Lower leg skin (tissue), 3 donors: ENCODE measurements at regions not wholly inside any gene's neighbourhood (a gene's known extent, or its start where the extent isn't known, plus 50 kb on each side); places are given as distances from the start of the nearest gene placed in this dataset.

Experiments used
- POLR2A ChIP-seq, 2 donors: fragments of 450-650 bp; IDR thresholded peaks; one replicate each; pipeline ENCODE4 v1.6.1; 2016 to 2017; ENCODE audit warnings: antibody characterized with exemption in 2 of 2, mild to moderate bottlenecking in 1 of 2, moderate library complexity in 1 of 2
- TF ChIP-seq, protein P1 (sequence below), 3 donors: fragments of 450-650 bp; IDR thresholded peaks; one replicate each; pipeline ENCODE4 v1.5.1; 2016; ENCODE audit warnings: antibody characterized with exemption in 3 of 3, mild to moderate bottlenecking in 3 of 3, moderate library complexity in 2 of 3

DNA sequence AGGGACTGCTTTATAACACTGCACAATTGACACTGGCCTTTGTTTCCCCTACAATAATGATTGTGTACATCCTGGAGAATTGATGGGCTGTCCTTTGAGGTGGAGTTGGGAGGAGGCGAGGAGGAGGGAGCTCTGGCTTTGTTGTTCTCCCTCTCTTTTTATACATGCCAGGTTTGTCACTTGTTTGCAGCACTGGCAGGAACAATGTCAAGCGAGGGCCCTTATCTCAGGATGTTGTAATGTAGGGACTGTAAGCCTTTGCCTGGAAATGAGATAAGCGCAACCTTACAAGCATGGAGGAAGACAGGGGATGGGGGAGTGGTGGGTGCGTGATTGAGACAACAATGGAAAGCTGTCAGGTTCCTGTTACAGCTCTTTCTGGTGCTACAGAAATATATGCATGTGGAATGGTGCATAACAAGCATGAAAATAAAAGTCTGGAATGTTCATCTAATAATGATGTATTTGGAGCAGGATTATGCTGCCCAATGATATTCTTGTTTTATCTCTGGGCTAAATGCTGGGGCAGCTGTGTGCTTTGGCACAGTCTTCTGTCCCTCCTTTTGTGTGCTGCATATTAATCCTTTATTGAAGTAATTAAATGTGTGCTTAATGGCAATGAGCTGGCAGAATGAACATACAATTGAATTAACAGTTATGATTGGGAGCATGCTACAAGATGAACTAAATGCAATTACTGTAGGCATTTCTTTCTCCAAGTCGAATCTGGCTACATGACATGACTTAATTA lies 294.4 kb downstream of the GPAT3 start:
- TF ChIP-seq, protein P1, sequence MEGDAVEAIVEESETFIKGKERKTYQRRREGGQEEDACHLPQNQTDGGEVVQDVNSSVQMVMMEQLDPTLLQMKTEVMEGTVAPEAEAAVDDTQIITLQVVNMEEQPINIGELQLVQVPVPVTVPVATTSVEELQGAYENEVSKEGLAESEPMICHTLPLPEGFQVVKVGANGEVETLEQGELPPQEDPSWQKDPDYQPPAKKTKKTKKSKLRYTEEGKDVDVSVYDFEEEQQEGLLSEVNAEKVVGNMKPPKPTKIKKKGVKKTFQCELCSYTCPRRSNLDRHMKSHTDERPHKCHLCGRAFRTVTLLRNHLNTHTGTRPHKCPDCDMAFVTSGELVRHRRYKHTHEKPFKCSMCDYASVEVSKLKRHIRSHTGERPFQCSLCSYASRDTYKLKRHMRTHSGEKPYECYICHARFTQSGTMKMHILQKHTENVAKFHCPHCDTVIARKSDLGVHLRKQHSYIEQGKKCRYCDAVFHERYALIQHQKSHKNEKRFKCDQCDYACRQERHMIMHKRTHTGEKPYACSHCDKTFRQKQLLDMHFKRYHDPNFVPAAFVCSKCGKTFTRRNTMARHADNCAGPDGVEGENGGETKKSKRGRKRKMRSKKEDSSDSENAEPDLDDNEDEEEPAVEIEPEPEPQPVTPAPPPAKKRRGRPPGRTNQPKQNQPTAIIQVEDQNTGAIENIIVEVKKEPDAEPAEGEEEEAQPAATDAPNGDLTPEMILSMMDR (IDR thresholded peaks at IDR 0.05), result no peak
- TF ChIP-seq POLR2A (IDR thresholded peaks at IDR 0.05), result no peak
